K562 (cell line): ENCODE measurements at regions not wholly inside any gene's neighbourhood (a gene's known extent, or its start where the extent isn't known, plus 50 kb on each side); places are given as distances from the start of the nearest gene placed in this dataset.

Experiments
- ATAC-seq: fragments of 200-7000 bp; cut with Tn5 transposase; 3 replicates; pipeline ENCODE4 v1.9.1; 2020; ENCODE audit warnings: moderate library complexity
- BruUV-seq: library from RNA; stranded (reverse); fragments of 400-500 nt; replicated peaks from 2 replicates; lab custom pipeline; 2021; lab: Mats Ljungman, UMichigan
- CTCF ChIA-PET: fragments of 300-600 bp; formaldehyde crosslinking; extraction: SDS; loops from one replicate; lab custom pipeline; 2021; ENCODE audit warnings: low intra/inter-chr PET ratio; lab: Yijun Ruan, JAX
- POLR2A ChIA-PET: fragments of 300-600, 350-650 bp; sonication (Branson Sonifier 250); formaldehyde crosslinking; extraction: SDS; loops from one replicate; lab custom pipeline; 2021; ENCODE audit warnings: antibody characterized with exemption, inconsistent platforms; lab: Yijun Ruan, JAX
- DNase-seq, 4 experiments: peaks; one replicate each; pipeline versions ENCODE4 v3.0.0 to v3.0.0-alpha.2; 2011 to 2018; ENCODE audit warnings: low spot score in 3 of 4, mixed read lengths in 3 of 4; ENCODE audit errors: extremely low read depth in 1 of 4
- FAIRE-seq: peaks from 2 replicates; lab custom pipeline; 2011; peaks lifted over from hg19 to GRCh38; lab: Jason Lieb, UNC
- H2AFZ ChIP-seq: 2 replicates; pipeline ENCODE4 v1.6.0; 2011; ENCODE audit warnings: low read depth, low read length, control low read depth, inconsistent platforms
- H3K27ac ChIP-seq: fragments of 200-600 bp; 3 replicates; pipeline ENCODE4 v1.8.0; 2011; ENCODE audit warnings: low read depth, mild to moderate bottlenecking, control low read depth, inconsistent platforms, low read length, moderate library complexity, mixed read lengths; ENCODE audit errors: extremely low read depth
- H3K27me3 ChIP-seq, 2 experiments: fragments of 300-600 bp in 1 of 2; 2 replicates in 1 of 2; 3 replicates in 1 of 2; pipeline versions ENCODE4 v1.6.0 to v1.8.0; 2011; ENCODE audit warnings: inconsistent platforms in 2 of 2, low read length in 2 of 2, mild to moderate bottlenecking in 1 of 2, mixed read lengths in 1 of 2, moderate library complexity in 1 of 2; ENCODE audit not compliant: control insufficient read depth in 2 of 2, insufficient read depth in 2 of 2
- H3K36me3 ChIP-seq: fragments of 300-600 bp; 3 replicates; pipeline ENCODE4 v1.8.0; 2011; ENCODE audit warnings: mild to moderate bottlenecking, low read length, inconsistent platforms; ENCODE audit not compliant: control insufficient read depth, insufficient read depth
- H3K4me1 ChIP-seq, 2 experiments: fragments of 200-600 bp in 1 of 2; replicated peaks in 1 of 2; 2 replicates in 1 of 2; 3 replicates in 1 of 2; pipeline versions ENCODE4 v1.5.1 to v1.8.0; 2011; ENCODE audit warnings: inconsistent platforms in 2 of 2, low read length in 2 of 2, mild to moderate bottlenecking in 1 of 2, mixed read lengths in 1 of 2, moderate library complexity in 1 of 2; ENCODE audit not compliant: control insufficient read depth in 2 of 2, insufficient read depth in 2 of 2
- H3K4me2 ChIP-seq: 2 replicates; pipeline ENCODE4 v1.6.1; 2011; ENCODE audit warnings: low read length, control low read depth, inconsistent platforms, mixed read lengths; ENCODE audit not compliant: insufficient read depth
- H3K4me3 ChIP-seq: fragments of 200-600 bp; sonication (generic), shearing (Covaris generic); 2 replicates; pipeline ENCODE4 v1.5.1; 2016; ENCODE audit warnings: control low read depth, inconsistent platforms
- H3K79me2 ChIP-seq: fragments of 200-600 bp; 3 replicates; pipeline ENCODE4 v1.8.0; 2011; ENCODE audit warnings: low read length, inconsistent platforms; ENCODE audit not compliant: control insufficient read depth, insufficient read depth
- H3K9ac ChIP-seq, 2 experiments: 2 replicates each; pipeline versions ENCODE4 v1.6.0 to v1.6.1; 2011; ENCODE audit warnings: low read depth in 2 of 2, low read length in 2 of 2, control low read depth in 1 of 2, inconsistent platforms in 1 of 2, mild to moderate bottlenecking in 1 of 2, mixed read lengths in 1 of 2; ENCODE audit not compliant: insufficient read depth in 1 of 2
- H3K9me1 ChIP-seq: one replicate; pipeline ENCODE4 v1.6.0; 2011; ENCODE audit warnings: inconsistent platforms, mild to moderate bottlenecking, low read length, moderate library complexity; ENCODE audit not compliant: control insufficient read depth, insufficient read depth
- H3K9me3 ChIP-seq: replicated peaks from 2 replicates; pipeline ENCODE4 v1.5.1; 2011; ENCODE audit warnings: low read depth, low read length, inconsistent platforms; ENCODE audit not compliant: control insufficient read depth, insufficient read depth
- H4K20me1 ChIP-seq: replicated peaks from 2 replicates; pipeline ENCODE4 v1.6.1; 2011; ENCODE audit warnings: low read length, inconsistent platforms, mixed read lengths; ENCODE audit not compliant: control insufficient read depth, insufficient read depth
- CREB3L1 ChIP-seq: fragments of 450-650 bp; IDR thresholded peaks from 2 replicates; pipeline ENCODE4 v1.6.1; 2014; ENCODE audit warnings: low read depth, mild to moderate bottlenecking, moderate library complexity, borderline replicate concordance
- CSDE1 ChIP-seq, 2 experiments: fragments of 450-650 bp; IDR thresholded peaks; 2 replicates each; pipeline ENCODE4 v1.6.1; 2016; ENCODE audit warnings: mild to moderate bottlenecking in 1 of 2
- HEY1 ChIP-seq: fragments of 250-450 bp; sonication (Bioruptor Pico); IDR thresholded peaks from 2 replicates; pipeline ENCODE4 v1.5.0; 2020; ENCODE audit warnings: mild to moderate bottlenecking, moderate library complexity, borderline replicate concordance
- HNRNPK ChIP-seq: fragments of 200-400 bp; formaldehyde crosslinking; IDR thresholded peaks from one replicate; pipeline ENCODE4 v1.6.1; 2018; ENCODE audit warnings: mild to moderate bottlenecking, low read depth, low read length; ENCODE audit not compliant: poor library complexity, severe bottlenecking
- JUNB ChIP-seq: fragments of 450-650 bp; formaldehyde crosslinking; conservative IDR thresholded peaks from 2 replicates; pipeline ENCODE4 v1.4.0; 2020; ENCODE audit warnings: mild to moderate bottlenecking
- RAD21 ChIP-seq, 2 experiments: fragments of 250-450 bp in 1 of 2; fragments of 450-650 bp in 1 of 2; sonication (Bioruptor Pico) in 1 of 2; formaldehyde crosslinking in 1 of 2; IDR thresholded peaks in 1 of 2; conservative IDR thresholded peaks in 1 of 2; 2 replicates each; pipeline versions ENCODE4 v1.4.0 to v1.8.0; 2020 to 2022; ENCODE audit warnings: mild to moderate bottlenecking in 2 of 2, moderate library complexity in 1 of 2
- USF1 ChIP-seq: sonication (generic); formaldehyde crosslinking; IDR thresholded peaks from 2 replicates; pipeline ENCODE4 v1.9.0; 2022; ENCODE audit warnings: mild to moderate bottlenecking, missing genetic modification reagents
- ZNF197 ChIP-seq: fragments of 200-800 bp; sonication (Bioruptor generic); IDR thresholded peaks from 2 replicates; pipeline ENCODE4 v1.6.1; 2016; ENCODE audit warnings: low read depth, missing genetic modification characterization, missing compliant biosample characterization
- ZNF449 ChIP-seq: fragments of 250-450 bp; sonication (Bioruptor Pico); IDR thresholded peaks from 2 replicates; pipeline ENCODE4 v1.8.0; 2022; ENCODE audit warnings: moderate library complexity, mild to moderate bottlenecking, inconsistent platforms
- WGBS: fragments of 100-300 bp; shearing (Covaris generic); methylation state at CpG from one replicate; pipeline ENCODE4 v1.1.6; 2016; ENCODE audit warnings: low coverage, mixed read lengths; ENCODE audit not compliant: insufficient coverage; ENCODE audit errors: missing lambda C conversion rate; 5-methylcytosine and 5-hydroxymethylcytosine counted together
- in situ Hi-C: fragments of 300-500 bp; cut with MboI; formaldehyde crosslinking; loops from 4 replicates; pipeline ENCODE4 v1.15.0; 2018; ENCODE audit warnings: inconsistent platforms, mixed read lengths
- intact Hi-C: fragments of 100-400 bp; cut with micrococcal nuclease; formaldehyde crosslinking; loops from 2 replicates; pipeline ENCODE4 v1.14.2; 2022
- TF ChIP-seq, protein P1 (sequence below): IDR thresholded peaks from 2 replicates; pipeline ENCODE4 v1.6.1; 2011; ENCODE audit not compliant: insufficient read length; ENCODE audit errors: extremely low read depth

GRCh38 chr12:14167005-14167628, 185.7 kb upstream of the GRIN2B start (continued):
- peak; percentile 69 to 77 for TF ChIP-seq RAD21 (CRISPR knock-in tag; conservative IDR thresholded peaks at IDR 0.05 in 1 of 2, IDR thresholded peaks at IDR 0.05 in 1 of 2)

DNA sequence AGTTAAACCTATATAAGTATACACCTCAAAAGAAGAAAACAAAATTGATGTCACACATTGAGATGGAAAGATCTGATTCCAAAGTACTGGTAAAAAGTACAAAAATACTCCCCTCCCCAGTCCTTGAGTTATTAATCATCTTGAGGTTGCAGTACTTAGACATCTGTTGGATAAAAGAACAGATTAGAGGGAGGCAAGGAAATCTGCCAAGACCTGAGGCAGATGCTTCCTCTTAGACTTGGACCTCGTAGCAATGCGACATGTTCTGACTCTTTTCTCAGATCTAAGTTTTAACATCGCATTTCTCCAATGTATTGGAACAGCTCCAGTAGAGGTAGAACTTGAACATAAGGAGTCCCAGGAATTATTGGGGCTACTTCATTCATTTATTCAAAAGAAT, 187.9 kb upstream of the GRIN2B start:
- WGBS, result 0% methylated on average over 1 of the region's 3 CpGs
- Histone ChIP-seq H3K9me3 (no peaks in the 10 kb centered on the region), H3K4me3 (no peak overlapping the region), H3K4me2 (no peak overlapping the region), H3K9ac (no peak overlapping the region), H3K27ac (no peak overlapping the region), H3K79me2 (no peaks in the 10 kb centered on the region), H3K4me1 (no peaks in the 10 kb centered on the region), H3K36me3 (no peaks in the 10 kb centered on the region), H2AFZ (no peak overlapping the region), H4K20me1 (no peaks in the 10 kb centered on the region), H3K9me1 (no peaks in the 10 kb centered on the region), H3K27me3 (peaks cover 0 to 3% of the 10 kb centered on the region in 2 experiments; a peak in 1 of 5 replicates)
- no TSS peak for BruUV-seq
- in situ Hi-C loops (loop anchor here (10.0 kb wide), 1 partner anchor 894 kb away; no protein-coding TSS in a partner anchor), intact Hi-C loops (loop anchor here (5.0 to 10.0 kb wide), 5 partner anchors 194 to 912 kb away; no protein-coding TSS in a partner anchor)
- CTCF ChIA-PET, result no interaction called here
- DNase-seq (no peak), ATAC-seq (no peak), FAIRE-seq (no peak)
- POLR2A ChIA-PET, result no interaction called here
- TF ChIP-seq HNRNPK, result no peak
- no peak for TF ChIP-seq CREB3L1
- TF ChIP-seq CSDE1 (IDR thresholded peaks at IDR 0.05), result no peak
- no peak for TF ChIP-seq USF1
- TF ChIP-seq JUNB (CRISPR knock-in tag), result no peak
- no peak for TF ChIP-seq HEY1 (CRISPR knock-in tag)
- no peak for TF ChIP-seq ZNF449 (CRISPR knock-in tag)
- TF ChIP-seq ZNF197, result no peak
- TF ChIP-seq, protein P1, sequence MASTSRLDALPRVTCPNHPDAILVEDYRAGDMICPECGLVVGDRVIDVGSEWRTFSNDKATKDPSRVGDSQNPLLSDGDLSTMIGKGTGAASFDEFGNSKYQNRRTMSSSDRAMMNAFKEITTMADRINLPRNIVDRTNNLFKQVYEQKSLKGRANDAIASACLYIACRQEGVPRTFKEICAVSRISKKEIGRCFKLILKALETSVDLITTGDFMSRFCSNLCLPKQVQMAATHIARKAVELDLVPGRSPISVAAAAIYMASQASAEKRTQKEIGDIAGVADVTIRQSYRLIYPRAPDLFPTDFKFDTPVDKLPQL, result no peak
